ENCODE measurements at regions not wholly inside any gene's neighbourhood (a gene's known extent, or its start where the extent isn't known, plus 50 kb on each side); places are given as distances from the start of the nearest gene placed in this dataset.

DNA sequence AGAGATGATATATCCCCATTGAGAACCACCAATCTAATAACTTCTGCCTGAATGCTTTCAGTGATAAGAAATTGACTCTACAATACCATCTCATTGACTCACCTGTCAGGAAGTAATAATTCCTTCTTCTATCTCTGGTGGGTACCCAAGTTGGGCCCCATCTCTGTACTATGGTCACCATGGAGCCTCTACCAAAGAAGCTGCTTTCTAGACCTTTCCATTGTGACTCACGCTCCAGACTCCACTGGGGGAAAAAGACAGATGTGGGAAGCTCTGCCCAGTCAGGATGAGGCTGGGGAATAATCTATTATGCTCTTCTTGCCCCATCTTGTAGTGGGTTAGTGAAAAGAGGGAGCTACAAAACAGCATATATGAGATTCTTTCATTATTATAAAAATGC lies 100.4 kb downstream of the COPRS start:
- WGBS, 3 donors: 53 to 83% (median 77%) methylated on average over 1 of the region's 1 CpG
- intact Hi-C loops (cut with DNase I): no loop called here

GRCh38 chr17:31757097-31757496 lies 101.9 kb downstream of the COPRS start:
- ATAC-seq (no peak), DNase-seq (no peak)
- Histone ChIP-seq H3K36me3 (ENCODE audit: insufficient read depth in 1 of 2, low read depth in 1 of 2) (no peaks in the 10 kb centered on the region), H3K27me3 (ENCODE audit: insufficient read depth in 3 of 3, low read length in 2 of 3) (no peaks in the 10 kb centered on the region), H3K27ac (no peak overlapping the region), H3K4me1 (no peaks in the 10 kb centered on the region), H3K9me3 (no peaks in the 10 kb centered on the region), H3K4me3 (no peak overlapping the region)
- 85 to 95% (median 90%) methylated on average over 2 of the region's 2 CpGs for WGBS, 3 donors
- intact Hi-C loops (cut with DNase I): no loop called here
- TF ChIP-seq CTCF (IDR thresholded peaks at IDR 0.05): no peak

More for the DNA sequence above, 100.4 kb downstream of the COPRS start:
- Histone ChIP-seq H3K4me3 (no peak overlapping the region), H3K4me1 (no peaks in the 10 kb centered on the region), H3K36me3 (ENCODE audit: insufficient read depth in 1 of 2, low read depth in 1 of 2) (no peaks in the 10 kb centered on the region), H3K27ac (no peak overlapping the region), H3K9me3 (no peaks in the 10 kb centered on the region), H3K27me3 (ENCODE audit: insufficient read depth in 3 of 3, low read length in 2 of 3) (no peaks in the 10 kb centered on the region)
- ATAC-seq (no peak), DNase-seq (no peak)
- no peak for TF ChIP-seq CTCF (IDR thresholded peaks at IDR 0.05)

GRCh38 chr17:31754239-31754945 lies 104.7 kb downstream of the COPRS start:
- no peak for ATAC-seq
- intact Hi-C loops (cut with DNase I): no loop called here

GRCh38 chr17:31753011-31753410 lies 106.0 kb downstream of the COPRS start:
- intact Hi-C loops (cut with DNase I): no loop called here
- 97 to 99% (median 98%) methylated on average over 2 of the region's 2 CpGs for WGBS, 3 donors
- TF ChIP-seq CTCF (IDR thresholded peaks at IDR 0.05): no peak

More at GRCh38 chr17:31754239-31754945, 104.7 kb downstream of the COPRS start:
- 82 to 90% (median 87%) methylated on average over 7 of the region's 7 CpGs for WGBS, 3 donors
- no peaks in the 10 kb centered on the region for H3K27me3 ChIP-seq (ENCODE audit: insufficient read depth in 3 of 3, low read length in 2 of 3)
- no peak overlapping the region for H3K27ac ChIP-seq
- H3K36me3 ChIP-seq (ENCODE audit: insufficient read depth in 1 of 2, low read depth in 1 of 2): no peaks in the 10 kb centered on the region
- H3K4me1 ChIP-seq: no peaks in the 10 kb centered on the region
- no peak overlapping the region for H3K4me3 ChIP-seq
- no peak for TF ChIP-seq CTCF (IDR thresholded peaks at IDR 0.05)
- no peak for DNase-seq
- H3K9me3 ChIP-seq: no peaks in the 10 kb centered on the region

GRCh38 chr17:31752584-31752983 lies 106.5 kb downstream of the COPRS start:
- WGBS, 3 donors: 83 to 89% (median 88%) methylated on average over 6 of the region's 6 CpGs
- ATAC-seq: no peak

More at GRCh38 chr17:31753011-31753410, 106.0 kb downstream of the COPRS start:
- ATAC-seq: no peak
- Histone ChIP-seq H3K27me3 (ENCODE audit: insufficient read depth in 3 of 3, low read length in 2 of 3) (no peaks in the 10 kb centered on the region), H3K4me3 (no peak overlapping the region), H3K9me3 (no peaks in the 10 kb centered on the region), H3K27ac (no peak overlapping the region), H3K36me3 (ENCODE audit: insufficient read depth in 1 of 2, low read depth in 1 of 2) (no peaks in the 10 kb centered on the region), H3K4me1 (no peaks in the 10 kb centered on the region)
- DNase-seq: no peak

More at GRCh38 chr17:31752584-31752983, 106.5 kb downstream of the COPRS start:
- intact Hi-C loops (cut with DNase I): no loop called here
- Histone ChIP-seq H3K4me3 (no peak overlapping the region), H3K27me3 (ENCODE audit: insufficient read depth in 3 of 3, low read length in 2 of 3) (no peaks in the 10 kb centered on the region), H3K4me1 (no peaks in the 10 kb centered on the region), H3K27ac (no peak overlapping the region), H3K9me3 (no peaks in the 10 kb centered on the region), H3K36me3 (ENCODE audit: insufficient read depth in 1 of 2, low read depth in 1 of 2) (no peaks in the 10 kb centered on the region)
- no peak for DNase-seq
- TF ChIP-seq CTCF (IDR thresholded peaks at IDR 0.05): no peak

Data from psoas muscle (tissue), 7 donors.